K562 (cell line): ENCODE measurements at regions not wholly inside any gene's neighbourhood (a gene's known extent, or its start where the extent isn't known, plus 50 kb on each side); places are given as distances from the start of the nearest gene placed in this dataset.

Experiments used
- EGR1 ChIP-seq: fragments of 450-650 bp; conservative IDR thresholded peaks from 2 replicates; pipeline ENCODE4 v1.6.1; 2017; ENCODE audit warnings: mild to moderate bottlenecking
- MAX ChIP-seq: sonication (generic); formaldehyde crosslinking; IDR thresholded peaks from 2 replicates; pipeline ENCODE4 v1.9.0; 2022; ENCODE audit warnings: mild to moderate bottlenecking, missing genetic modification reagents
- MBD1 ChIP-seq: fragments of 250-450 bp; sonication (Bioruptor Pico); IDR thresholded peaks from 2 replicates; pipeline ENCODE4 v1.8.0; 2022; ENCODE audit warnings: inconsistent platforms
- MCM5 ChIP-seq: fragments of 450-650 bp; IDR thresholded peaks from 2 replicates; pipeline ENCODE4 v1.6.1; 2016; ENCODE audit warnings: low read depth
- NONO ChIP-seq, 2 experiments: fragments of 200-400 bp in 1 of 2; fragments of 450-650 bp in 1 of 2; formaldehyde crosslinking in 1 of 2; IDR thresholded peaks; 2 replicates each; pipeline ENCODE4 v1.6.1; 2017; ENCODE audit warnings: low read depth in 2 of 2, mild to moderate bottlenecking in 2 of 2, moderate library complexity in 2 of 2, low read length in 1 of 2
- PATZ1 ChIP-seq: fragments of 250-450 bp; sonication (Bioruptor Pico); IDR thresholded peaks from 2 replicates; pipeline ENCODE4 v1.5.0; 2020; ENCODE audit warnings: mild to moderate bottlenecking, borderline replicate concordance
- POLR2A ChIP-seq: fragments of 450-650 bp; conservative IDR thresholded peaks from 2 replicates; pipeline ENCODE4 v1.6.1; 2016
- RCOR1 ChIP-seq, 2 experiments: IDR thresholded peaks; 2 replicates each; pipeline ENCODE4 v1.6.1; 2012; ENCODE audit warnings: low read depth in 2 of 2, low read length in 2 of 2, borderline replicate concordance in 1 of 2, improper control_type of control experiment in 1 of 2
- SRF ChIP-seq, 2 experiments: fragments of 250-450, 450-650 bp in 1 of 2; sonication (Bioruptor Pico) in 1 of 2; sonication (generic) in 1 of 2; formaldehyde crosslinking; IDR thresholded peaks; 2 replicates each; pipeline versions ENCODE4 v1.5.0 to v1.5.1; 2020 to 2022; ENCODE audit warnings: mild to moderate bottlenecking in 1 of 2, missing genetic modification reagents in 1 of 2
- ZNF184 ChIP-seq: sonication (generic); formaldehyde crosslinking; IDR thresholded peaks from 2 replicates; pipeline ENCODE4 v1.5.0; 2020; ENCODE audit warnings: missing genetic modification reagents
- ZNF444 ChIP-seq: fragments of 250-450 bp; sonication (Bioruptor Pico); IDR thresholded peaks from 2 replicates; pipeline ENCODE4 v1.4.0; 2020; ENCODE audit warnings: mild to moderate bottlenecking, moderate library complexity

GRCh38 chr12:25001311-25001710, 52.4 kb upstream of the BCAT1 start:
- no peak for TF ChIP-seq EGR1
- TF ChIP-seq ZNF444 (CRISPR knock-in tag) = no peak
- TF ChIP-seq PATZ1 (CRISPR knock-in tag) = no peak
- TF ChIP-seq POLR2A = no peak
- TF ChIP-seq ZNF184 (CRISPR knock-in tag) = no peak
- no peak for TF ChIP-seq NONO (IDR thresholded peaks at IDR 0.05; ENCODE audit: low read depth in 2 of 2, low read length in 1 of 2)
- TF ChIP-seq MCM5 = no peak
- no peak for TF ChIP-seq MBD1 (CRISPR knock-in tag)
- TF ChIP-seq SRF (CRISPR knock-in tag; IDR thresholded peaks at IDR 0.05) = no peak
- no peak for TF ChIP-seq MAX
- TF ChIP-seq RCOR1 (IDR thresholded peaks at IDR 0.05; ENCODE audit: borderline replicate concordance in 1 of 2, low read depth in 2 of 2, low read length in 2 of 2) = no peak
